GM21737 (cell line): ENCODE measurements at regions not wholly inside any gene's neighbourhood (a gene's known extent, or its start where the extent isn't known, plus 50 kb on each side); places are given as distances from the start of the nearest gene placed in this dataset.
A peak's percentile ranks its signal among the peaks of the same experiment; 100 is the strongest.
"Not testable (repeated sequence)": the region's sequence is repeated elsewhere in the genome, so short reads cannot be mapped to it uniquely, and the experiment has no call there.

Source experiments
- ATAC-seq: cut with Tn5 transposase; IDR thresholded peaks from one replicate; pipeline ENCODE4 v1.9.1; 2021; ENCODE audit warnings: mild to moderate bottlenecking, moderate library complexity; ENCODE audit not compliant: unreplicated experiment

- ATAC-seq: peak; percentile 78
Measured at GRCh38 chr12:23350808-23351207, 598.7 kb downstream of the SOX5 start.

- ATAC-seq: no peak
Measured at GRCh38 chr12:23352670-23353069, 596.8 kb downstream of the SOX5 start.

GRCh38 chr12:23354800-23355199 is 594.7 kb downstream of the SOX5 start:
- ATAC-seq: no peak

- ATAC-seq: no peak
Measured at GRCh38 chr12:23356440-23356839, 593.0 kb downstream of the SOX5 start.

GRCh38 chr12:23356927-23357708 is 592.4 kb downstream of the SOX5 start:
- no peak for ATAC-seq

- no peak for ATAC-seq
Measured at GRCh38 chr12:23359975-23360701, 589.3 kb downstream of the SOX5 start.

- no peak for ATAC-seq
Measured at GRCh38 chr12:23361971-23362370, 587.5 kb downstream of the SOX5 start.

GRCh38 chr12:23368590-23368989 is 580.9 kb downstream of the SOX5 start:
- ATAC-seq: no peak

GRCh38 chr12:23375621-23376020 is 573.8 kb downstream of the SOX5 start:
- no peak for ATAC-seq

- no peak for ATAC-seq
Measured at GRCh38 chr12:23376238-23376637, 573.2 kb downstream of the SOX5 start.

- ATAC-seq: no peak
Measured at GRCh38 chr12:23380419-23381100, 568.9 kb downstream of the SOX5 start.

- not testable (repeated sequence) for ATAC-seq
Measured at GRCh38 chr12:23388898-23389297, 560.6 kb downstream of the SOX5 start.

GRCh38 chr12:23389315-23389714 is 560.2 kb downstream of the SOX5 start:
- not testable (repeated sequence) for ATAC-seq

GRCh38 chr12:23399402-23399933 is 550.0 kb downstream of the SOX5 start:
- no peak for ATAC-seq

GRCh38 chr12:23415180-23415579 is 534.3 kb downstream of the SOX5 start:
- ATAC-seq: no peak

- ATAC-seq: no peak
Measured at GRCh38 chr12:23421556-23421955, 527.9 kb downstream of the SOX5 start.

- ATAC-seq: no peak
Measured at GRCh38 chr12:23423097-23423687, 526.3 kb downstream of the SOX5 start.

- ATAC-seq: no peak
Measured at GRCh38 chr12:23423796-23424195, 525.7 kb downstream of the SOX5 start.

GRCh38 chr12:23424685-23425084 is 524.8 kb downstream of the SOX5 start:
- no peak for ATAC-seq

- ATAC-seq: no peak
Measured at GRCh38 chr12:23426328-23426727, 523.1 kb downstream of the SOX5 start.

- ATAC-seq: no peak
Measured at GRCh38 chr12:23428758-23429157, 520.7 kb downstream of the SOX5 start.
